HCT116 (cell line): ENCODE measurements at regions not wholly inside any gene's neighbourhood (a gene's known extent, or its start where the extent isn't known, plus 50 kb on each side); places are given as distances from the start of the nearest gene placed in this dataset.

Source experiments
- ATF3 ChIP-seq: IDR thresholded peaks from 2 replicates; pipeline ENCODE4 v1.6.1; 2012
- CTCF ChIP-seq, 3 experiments: fragments of 200-600 bp in 1 of 3; sonication (generic) in 1 of 3; IDR thresholded peaks in 2 of 3; conservative IDR thresholded peaks in 1 of 3; 2 replicates each; pipeline ENCODE4 v1.5.1; 2012 to 2017; ENCODE audit warnings: low read depth in 2 of 3, low read length in 2 of 3, antibody characterized with exemption in 1 of 3, borderline replicate concordance in 1 of 3, control low read depth in 1 of 3, mild to moderate bottlenecking in 1 of 3, mixed read lengths in 1 of 3, mixed run types in 1 of 3, moderate library complexity in 1 of 3; ENCODE audit not compliant: insufficient read depth in 1 of 3
- ELF1 ChIP-seq: IDR thresholded peaks from 2 replicates; pipeline ENCODE4 v1.6.1; 2012; ENCODE audit warnings: low read depth, borderline replicate concordance
- EZH2 ChIP-seq: fragments of 200-600 bp; sonication (generic); IDR thresholded peaks from 2 replicates; pipeline ENCODE4 v1.6.1; 2017; ENCODE audit warnings: antibody characterized with exemption, mixed run types
- EZH2phosphoT487 ChIP-seq: fragments of 200-600 bp; IDR thresholded peaks from 2 replicates; pipeline ENCODE4 v1.6.1; 2018; ENCODE audit warnings: antibody characterized with exemption, borderline replicate concordance
- JUND ChIP-seq: IDR thresholded peaks from 2 replicates; pipeline ENCODE4 v1.6.1; 2012
- POLR2A ChIP-seq: IDR thresholded peaks from 2 replicates; pipeline ENCODE4 v1.7.0; 2011; ENCODE audit warnings: borderline replicate concordance; ENCODE audit not compliant: insufficient read depth, insufficient read length; ENCODE audit errors: extremely low read depth
- POLR2AphosphoS5 ChIP-seq: IDR thresholded peaks from 2 replicates; pipeline ENCODE4 v1.6.1; 2011; ENCODE audit warnings: mild to moderate bottlenecking, low read depth, low read length, moderate library complexity
- RAD21 ChIP-seq: IDR thresholded peaks from 2 replicates; pipeline ENCODE4 v1.6.1; 2012; ENCODE audit warnings: low read depth, mild to moderate bottlenecking
- REST ChIP-seq: IDR thresholded peaks from 2 replicates; pipeline ENCODE4 v1.6.1; 2012; ENCODE audit warnings: low read depth
- SIN3A ChIP-seq: IDR thresholded peaks from 2 replicates; pipeline ENCODE4 v1.6.1; 2012; ENCODE audit warnings: low read depth
- ZBTB33 ChIP-seq: IDR thresholded peaks from 2 replicates; pipeline ENCODE4 v1.6.1; 2011; ENCODE audit warnings: mild to moderate bottlenecking, low read length, moderate library complexity; ENCODE audit not compliant: insufficient replicate concordance; ENCODE audit errors: extremely low read depth
- ZFX ChIP-seq: fragments of 450-650 bp; IDR thresholded peaks from 2 replicates; pipeline ENCODE4 v1.6.1; 2017

- TF ChIP-seq CTCF (IDR thresholded peaks at IDR 0.05 in 2 of 3, conservative IDR thresholded peaks at IDR 0.05 in 1 of 3; ENCODE audit: borderline replicate concordance in 1 of 3, insufficient read depth in 1 of 3, low read depth in 2 of 3, low read length in 2 of 3) (no peak), EZH2 (no peak), SIN3A (no peak), ZBTB33 (no peak), POLR2AphosphoS5 (no peak), POLR2A (no peak), EZH2phosphoT487 (no peak), RAD21 (no peak), JUND (no peak), ZFX (no peak), ATF3 (no peak), REST (no peak), ELF1 (no peak)
Measured at GRCh38 chr7:153245809-153246208, 486.3 kb downstream of the ACTR3B start.
